ENCODE measurements at regions not wholly inside any gene's neighbourhood (a gene's known extent, or its start where the extent isn't known, plus 50 kb on each side); places are given as distances from the start of the nearest gene placed in this dataset.

- TF ChIP-seq CTCF (IDR thresholded peaks at IDR 0.05; ENCODE audit: low read depth, low read length, missing input control) (no peak), YY1 (IDR thresholded peaks at IDR 0.05) (no peak), TAF1 (conservative IDR thresholded peaks at IDR 0.05) (no peak), SP1 (IDR thresholded peaks at IDR 0.05) (no peak), GABPA (IDR thresholded peaks at IDR 0.05 in 1 of 2, conservative IDR thresholded peaks at IDR 0.05 in 1 of 2) (no peak), EGR1 (IDR thresholded peaks at IDR 0.05; ENCODE audit: low read depth in 2 of 2) (no peak), JUND (IDR thresholded peaks at IDR 0.05) (no peak), REST (IDR thresholded peaks at IDR 0.05) (no peak), RAD21 (IDR thresholded peaks at IDR 0.05) (no peak), FOXA1 (IDR thresholded peaks at IDR 0.05) (no peak), MAX (IDR thresholded peaks at IDR 0.05) (no peak)
Observed at GRCh38 chr7:101728128-101728527, 89.3 kb upstream of the CUX1 start.

Data from liver (tissue), 3 donors.